Uterus (tissue), 2 donors: ENCODE measurements at regions not wholly inside any gene's neighbourhood (a gene's known extent, or its start where the extent isn't known, plus 50 kb on each side); places are given as distances from the start of the nearest gene placed in this dataset.

ENCODE experiments used
- CTCF ChIP-seq, 4 experiments: fragments of 200-600 bp in 2 of 4; fragments of 450-650 bp in 2 of 4; sonication (generic) in 2 of 4; IDR thresholded peaks; one replicate each; pipeline ENCODE4 v1.5.1; 2016 to 2019; ENCODE audit warnings: antibody characterized with exemption in 4 of 4, mild to moderate bottlenecking in 2 of 4, moderate library complexity in 1 of 4
- POLR2A ChIP-seq, 2 donors: fragments of 450-650 bp; IDR thresholded peaks; one replicate each; pipeline ENCODE4 v1.6.1; 2016; ENCODE audit warnings: antibody characterized with exemption in 2 of 2, mild to moderate bottlenecking in 1 of 2, moderate library complexity in 1 of 2

DNA sequence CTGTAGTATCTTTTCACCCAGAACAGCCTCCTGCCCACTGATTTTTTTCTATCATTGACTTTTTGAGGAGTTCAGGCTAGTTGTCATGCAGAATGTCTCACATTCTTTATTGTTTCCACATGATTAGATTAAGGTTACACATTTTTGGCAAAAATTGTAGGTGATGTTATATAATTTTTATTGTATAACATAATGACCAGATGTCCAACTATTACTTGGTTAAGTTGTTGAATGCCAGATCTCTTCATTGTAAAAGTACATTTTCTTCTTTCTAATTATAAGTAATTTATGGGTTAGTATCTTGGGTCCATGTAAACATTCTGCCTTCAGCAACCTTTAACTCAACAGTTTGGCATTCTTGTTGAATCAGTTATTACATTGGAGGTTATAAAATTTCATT lies 138.4 kb downstream of the POSTN start:
- TF ChIP-seq CTCF (IDR thresholded peaks at IDR 0.05), result no peak
- TF ChIP-seq POLR2A (IDR thresholded peaks at IDR 0.05), result no peak
